ENCODE measurements at regions not wholly inside any gene's neighbourhood (a gene's known extent, or its start where the extent isn't known, plus 50 kb on each side); places are given as distances from the start of the nearest gene placed in this dataset.

GRCh38 chr13:57346786-57347185, 179.8 kb downstream of the PRR20E start (continued):
- TF ChIP-seq EGR1 (IDR thresholded peaks at IDR 0.05; ENCODE audit: borderline replicate concordance, low read depth, low read length) = no peak
- TF ChIP-seq CHD1 (IDR thresholded peaks at IDR 0.05; ENCODE audit: low read depth, low read length) = no peak
- TF ChIP-seq SUZ12 (IDR thresholded peaks at IDR 0.05; ENCODE audit: low read length) = no peak
- no peak for TF ChIP-seq BRCA1 (IDR thresholded peaks at IDR 0.05; ENCODE audit: low read depth, low read length)
- no peak for TF ChIP-seq GTF2F1 (IDR thresholded peaks at IDR 0.05; ENCODE audit: borderline replicate concordance, low read depth, low read length)

Data from H1 (cell line).